NCI-H2227 treated with DMSO at 0.1 percent for 48 hours (cell line): ENCODE measurements at regions not wholly inside any gene's neighbourhood (a gene's known extent, or its start where the extent isn't known, plus 50 kb on each side); places are given as distances from the start of the nearest gene placed in this dataset.

Source experiments
- DNase-seq: peaks from one replicate; lab custom pipeline; 2025; lab: John Stamatoyannopoulos, UW

- no peak for DNase-seq
Measured at GRCh38 chr2:167504695-167505094, 616.4 kb downstream of the XIRP2 start.

DNA sequence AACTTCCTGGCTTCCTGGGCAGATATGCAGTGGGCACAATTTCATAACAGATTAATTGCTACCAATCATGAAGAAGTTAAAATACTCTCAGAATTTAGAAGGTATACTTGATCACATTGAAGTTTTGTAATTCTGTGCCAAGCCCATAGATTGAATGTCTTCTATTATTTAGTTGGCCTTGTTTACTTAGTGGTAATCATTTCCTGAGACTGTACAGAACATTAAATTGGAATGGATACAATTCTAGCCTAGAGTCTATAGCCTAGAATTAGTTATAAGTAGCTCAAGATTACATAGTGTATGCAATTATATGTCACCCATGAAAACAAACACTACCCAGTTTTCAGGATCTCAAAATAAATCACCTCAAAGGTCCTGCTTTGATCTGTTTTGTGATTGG, 615.8 kb downstream of the XIRP2 start:
- peak; percentile 84 for DNase-seq

DNA sequence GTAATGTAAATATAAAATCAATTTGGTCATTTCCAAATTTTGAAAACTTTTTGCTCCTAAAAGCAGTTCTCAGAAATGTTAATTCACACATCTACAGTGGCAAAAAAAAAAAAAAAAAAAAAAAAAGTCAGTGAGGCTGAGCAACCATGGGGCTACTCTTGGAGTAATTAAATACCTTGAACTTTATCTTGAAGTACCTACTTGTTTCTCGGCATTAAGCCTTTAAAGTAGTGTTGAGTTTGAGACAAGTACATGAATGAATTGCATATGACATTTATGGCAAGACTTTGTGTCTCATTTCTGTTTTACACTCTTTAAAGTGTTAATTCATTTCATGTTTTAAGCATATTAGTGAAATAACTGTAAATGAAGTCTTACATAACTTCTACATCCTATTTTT, 613.3 kb downstream of the XIRP2 start:
- no peak for DNase-seq

DNA sequence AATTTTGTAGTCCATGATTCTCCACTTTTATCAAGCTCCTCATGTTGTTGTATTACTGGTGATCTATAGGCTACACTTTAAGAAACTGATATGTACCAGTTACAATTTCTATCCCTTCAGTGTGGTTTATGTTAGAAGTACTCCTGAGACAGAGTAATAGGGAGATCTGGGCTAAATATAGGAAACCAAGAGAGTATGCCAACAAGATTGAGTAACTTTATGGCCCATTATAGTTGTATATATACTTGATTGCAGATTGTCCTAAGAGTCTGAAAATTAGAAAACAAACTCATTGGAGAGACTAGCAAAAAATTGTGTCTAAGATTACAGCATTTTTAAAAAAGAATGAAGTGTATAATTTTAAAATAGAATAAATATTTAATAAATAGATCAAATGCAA, 605.6 kb downstream of the XIRP2 start:
- DNase-seq, result no peak

- DNase-seq, result no peak
Measured at GRCh38 chr2:167492486-167492885, 604.2 kb downstream of the XIRP2 start.

GRCh38 chr2:167491788-167492187, 603.5 kb downstream of the XIRP2 start:
- no peak for DNase-seq

DNA sequence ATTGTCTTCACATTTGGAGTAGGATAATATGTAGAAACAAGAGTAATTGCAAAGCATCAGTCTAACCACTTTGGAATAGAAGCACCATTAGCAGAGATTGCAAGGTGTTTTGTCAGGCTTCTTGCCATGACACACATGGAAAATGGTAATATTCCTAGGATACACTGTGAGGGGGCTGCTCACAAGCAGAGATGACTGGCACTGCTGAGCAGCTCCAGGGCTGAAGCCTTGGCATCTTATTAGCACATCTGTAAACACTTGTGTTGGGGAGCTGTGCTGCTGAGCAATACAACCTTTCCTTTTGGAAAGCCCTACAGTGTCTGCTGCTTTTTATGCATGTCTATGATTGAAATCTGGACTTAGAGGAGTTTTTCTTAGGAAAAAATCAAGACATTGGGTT, 602.2 kb downstream of the XIRP2 start:
- DNase-seq, result no peak

GRCh38 chr2:167489325-167489724, 601.0 kb downstream of the XIRP2 start:
- no peak for DNase-seq

DNA sequence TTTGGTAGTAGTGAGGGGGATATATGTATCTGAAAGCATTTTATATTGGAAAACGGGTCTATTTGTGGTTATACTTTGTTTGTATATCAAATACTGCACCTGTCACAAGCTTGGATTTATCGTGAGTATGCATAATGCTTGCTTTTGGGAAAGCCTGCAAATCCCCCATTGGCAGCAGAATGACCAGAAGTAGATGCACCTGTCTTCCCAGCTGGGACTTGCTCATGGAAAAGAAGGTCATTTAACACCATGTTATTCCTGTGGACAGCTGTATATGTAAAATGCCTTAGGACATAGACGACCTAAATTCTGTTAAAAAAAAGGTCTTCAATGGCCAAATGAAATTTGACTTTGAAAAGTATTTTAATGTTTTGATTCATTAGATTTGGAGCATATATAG, 599.4 kb downstream of the XIRP2 start:
- no peak for DNase-seq

- no peak for DNase-seq
Measured at GRCh38 chr2:167484875-167485274, 596.6 kb downstream of the XIRP2 start.

- no peak for DNase-seq
Measured at GRCh38 chr2:167480986-167481309, 592.7 kb downstream of the XIRP2 start.

DNA sequence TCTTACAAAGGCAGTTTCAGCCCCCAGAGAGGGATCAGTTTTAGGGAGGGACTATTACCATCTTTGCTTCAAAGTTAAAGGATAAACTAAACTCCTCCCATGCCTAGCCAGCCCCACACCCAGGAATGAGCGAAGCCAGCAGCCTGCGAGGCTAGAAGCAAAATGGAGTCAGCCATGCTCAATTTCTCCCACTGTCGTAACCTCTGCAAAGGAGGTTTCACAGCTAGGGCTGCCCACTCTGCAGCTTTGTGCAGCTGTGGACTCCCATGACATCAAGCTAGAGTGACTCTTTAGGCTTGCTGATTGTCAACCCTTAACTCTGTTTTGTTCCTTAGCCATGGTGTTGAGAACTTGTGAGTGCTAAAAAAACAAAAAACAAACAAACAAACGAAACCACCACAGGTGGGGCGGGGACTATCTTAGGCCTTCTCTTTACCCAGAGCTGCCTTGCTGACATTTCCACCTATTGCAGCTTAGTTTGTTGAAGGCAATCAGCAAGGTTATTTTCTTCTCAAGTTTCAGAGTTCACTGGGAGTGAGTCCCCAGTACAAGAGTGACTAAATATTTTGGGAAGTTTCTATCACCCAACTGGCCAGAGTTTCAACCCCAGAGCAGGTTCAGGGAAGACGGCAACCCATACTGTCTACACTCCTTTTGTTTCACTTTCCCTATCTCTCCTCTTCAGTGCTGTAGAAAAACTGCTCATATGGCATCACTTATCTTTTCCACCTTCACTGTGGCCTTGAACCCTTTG, 592.1 kb downstream of the XIRP2 start:
- no peak for DNase-seq

DNA sequence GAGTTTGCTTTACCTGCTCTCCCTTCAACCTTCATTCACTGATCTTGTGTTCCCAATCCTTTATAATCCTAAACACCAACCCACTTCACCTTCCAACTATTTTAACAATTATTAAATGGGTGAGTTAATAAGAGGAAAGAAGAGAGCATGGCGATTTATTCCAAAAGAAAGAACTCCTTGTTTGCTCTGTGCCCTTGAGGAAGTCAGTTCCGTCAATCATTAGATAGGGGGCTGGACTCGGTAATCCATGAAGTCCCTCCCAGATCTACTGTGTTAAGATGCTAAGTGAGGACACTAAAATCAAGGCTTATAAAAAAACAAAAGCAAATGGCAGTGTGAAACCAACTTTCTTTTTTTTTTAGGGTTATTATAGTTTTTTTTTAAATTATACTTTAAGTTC, 589.9 kb downstream of the XIRP2 start:
- no peak for DNase-seq

DNA sequence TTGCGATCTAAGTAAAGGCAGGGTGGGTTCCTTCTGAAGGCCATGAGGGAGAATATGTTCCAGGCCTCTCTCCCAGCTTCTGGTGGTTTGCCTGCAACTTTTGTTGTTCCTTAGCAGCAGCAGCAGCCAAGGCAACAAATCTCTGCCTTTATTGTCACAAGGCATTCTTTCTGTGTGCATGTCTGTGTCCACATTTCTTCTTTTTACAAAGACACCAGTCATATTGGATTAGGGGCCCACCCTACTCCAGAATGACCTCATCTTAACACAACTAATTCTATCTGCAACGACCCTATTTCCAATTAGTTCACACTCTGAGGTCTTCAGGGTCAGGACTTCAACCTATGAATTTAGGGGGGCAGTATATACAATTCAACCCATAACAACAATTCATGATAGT, 587.5 kb downstream of the XIRP2 start:
- no peak for DNase-seq

DNA sequence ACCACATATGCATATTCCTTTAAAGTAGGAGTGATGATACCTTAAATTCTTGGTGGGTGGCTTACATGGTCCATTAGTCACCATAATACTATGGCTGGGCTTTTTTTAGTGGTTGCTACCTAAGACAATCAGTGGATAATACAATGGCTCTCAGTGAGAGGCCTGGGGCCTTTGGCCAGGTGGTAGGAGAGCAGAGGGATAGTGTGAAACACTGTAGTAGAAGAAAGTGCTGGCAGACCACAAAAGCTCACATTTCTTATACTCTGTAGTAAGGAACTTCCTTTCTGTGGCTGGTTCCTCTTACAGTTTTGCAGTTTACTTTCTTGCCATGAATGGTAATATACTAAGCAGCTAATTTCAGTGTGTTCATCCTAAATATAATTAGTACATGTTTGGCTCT, 583.5 kb downstream of the XIRP2 start:
- DNase-seq, result no peak

GRCh38 chr2:167471332-167471731, 583.1 kb downstream of the XIRP2 start:
- DNase-seq, result no peak

DNA sequence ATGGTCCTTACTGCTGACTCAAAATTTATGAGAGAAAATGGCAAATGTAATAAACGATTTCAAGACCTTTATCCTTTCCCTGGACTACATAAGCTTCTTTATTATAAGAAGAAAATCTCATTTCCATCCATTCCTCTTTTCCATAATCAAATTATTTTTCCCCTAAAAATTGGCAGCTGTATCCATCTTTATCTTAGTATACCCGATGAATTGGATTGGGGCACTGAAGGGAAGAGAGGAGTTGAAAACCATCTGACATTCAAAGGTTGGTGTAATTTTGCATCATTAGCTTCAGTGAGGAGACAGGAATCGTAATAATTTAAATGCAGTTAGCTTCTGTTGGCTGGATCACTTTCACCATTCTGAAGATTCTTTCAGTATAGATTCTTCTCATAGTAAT, 574.1 kb downstream of the XIRP2 start:
- DNase-seq, result no peak

GRCh38 chr2:167454036-167454435, 565.8 kb downstream of the XIRP2 start:
- DNase-seq, result no peak

GRCh38 chr2:167451496-167452289, 563.4 kb downstream of the XIRP2 start:
- no peak for DNase-seq

- DNase-seq, result no peak
Measured at GRCh38 chr2:167450364-167450763, 562.1 kb downstream of the XIRP2 start.

- DNase-seq, result no peak
Measured at GRCh38 chr2:167440382-167440781, 552.1 kb downstream of the XIRP2 start.

- no peak for DNase-seq
Measured at GRCh38 chr2:167438206-167438605, 549.9 kb downstream of the XIRP2 start.

- no peak for DNase-seq
Measured at GRCh38 chr2:167431949-167432348, 543.7 kb downstream of the XIRP2 start.

GRCh38 chr2:167430447-167430846, 542.2 kb downstream of the XIRP2 start:
- no peak for DNase-seq
